ENCODE measurements at regions not wholly inside any gene's neighbourhood (a gene's known extent, or its start where the extent isn't known, plus 50 kb on each side); places are given as distances from the start of the nearest gene placed in this dataset.

DNA sequence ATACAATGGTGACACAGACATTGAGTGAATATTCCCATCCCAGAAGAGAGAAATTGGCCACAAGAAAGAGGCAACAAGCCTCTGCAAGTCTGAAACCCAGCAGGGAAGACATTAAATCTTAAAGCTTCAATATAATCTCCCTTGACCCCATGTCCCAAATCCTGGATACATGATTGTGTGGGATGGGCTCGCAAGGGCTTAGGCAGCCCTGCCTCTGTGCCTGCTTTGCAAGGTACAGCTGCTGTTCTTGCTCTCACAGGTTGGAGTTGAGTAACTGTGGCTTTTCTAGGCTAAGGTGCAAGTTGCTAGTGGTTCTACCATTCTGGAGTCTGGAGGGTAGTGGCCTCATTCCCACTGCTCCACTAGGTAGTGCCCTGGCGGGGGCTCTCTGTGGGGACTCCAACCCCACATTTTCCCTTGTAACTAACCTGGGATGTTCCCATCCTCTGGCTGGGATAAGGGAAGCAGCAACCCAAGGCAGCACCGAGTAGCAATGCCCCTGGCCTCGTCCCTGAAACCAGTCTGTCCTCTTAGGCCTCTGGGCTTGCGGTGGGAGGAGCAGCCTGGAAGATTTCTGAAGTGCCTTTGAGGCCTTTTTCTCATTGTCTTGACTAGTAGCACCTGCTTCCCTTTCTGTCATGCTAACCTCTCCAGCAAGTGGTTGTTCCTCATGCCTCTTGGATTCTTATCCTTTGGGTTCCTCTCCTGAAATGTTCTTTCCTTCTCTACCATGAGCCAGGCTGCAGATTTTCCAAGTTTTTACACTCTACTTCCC, 90.0 kb downstream of the FAM174B start:
- Histone ChIP-seq H2AFZ (ENCODE audit: control insufficient read depth, low read length) (no peak overlapping the region), H3K36me3 (ENCODE audit: control insufficient read depth in 2 of 2, extremely low read depth in 1 of 2, insufficient read depth in 2 of 2, low read length in 2 of 2) (no peaks in the 10 kb centered on the region), H3K27ac (ENCODE audit: control insufficient read depth, insufficient read depth, low read length) (no peak overlapping the region), H3K4me2 (ENCODE audit: control insufficient read depth, extremely low read depth, insufficient read depth, low read depth, low read length) (no peak overlapping the region), H3K9ac (ENCODE audit: control insufficient read depth, extremely low read depth, insufficient read depth, low read length) (no peak overlapping the region), H3K9me1 (ENCODE audit: control insufficient read depth, extremely low read depth, insufficient read depth, low read length) (no peaks in the 10 kb centered on the region), H3K4me1 (ENCODE audit: control insufficient read depth, extremely low read depth, insufficient read depth, low read length) (no peaks in the 10 kb centered on the region), H3K79me2 (ENCODE audit: control insufficient read depth, insufficient read depth, low read length) (no peaks in the 10 kb centered on the region), H3K9me3 (ENCODE audit: control insufficient read depth, low read depth, low read length) (no peaks in the 10 kb centered on the region), H3K27me3 (ENCODE audit: control insufficient read depth, extremely low read depth, insufficient read depth, low read length) (no peaks in the 10 kb centered on the region), H4K20me1 (ENCODE audit: control insufficient read depth, extremely low read depth, insufficient read depth, low read length) (no peaks in the 10 kb centered on the region), H3K4me3 (ENCODE audit: control insufficient read depth in 2 of 3, extremely low read depth in 1 of 3, insufficient read depth in 2 of 3, low read depth in 1 of 3, low read length in 3 of 3) (no peak overlapping the region)
- dilution Hi-C loops (cut with MboI; ENCODE audit: extremely low pct_ligation_motif_present, low sequenced_read_pairs) = no loop called here
- no peak for FAIRE-seq
- no peak for TF ChIP-seq EZH2 (IDR thresholded peaks at IDR 0.05; ENCODE audit: low read length)
- TF ChIP-seq, protein P1, sequence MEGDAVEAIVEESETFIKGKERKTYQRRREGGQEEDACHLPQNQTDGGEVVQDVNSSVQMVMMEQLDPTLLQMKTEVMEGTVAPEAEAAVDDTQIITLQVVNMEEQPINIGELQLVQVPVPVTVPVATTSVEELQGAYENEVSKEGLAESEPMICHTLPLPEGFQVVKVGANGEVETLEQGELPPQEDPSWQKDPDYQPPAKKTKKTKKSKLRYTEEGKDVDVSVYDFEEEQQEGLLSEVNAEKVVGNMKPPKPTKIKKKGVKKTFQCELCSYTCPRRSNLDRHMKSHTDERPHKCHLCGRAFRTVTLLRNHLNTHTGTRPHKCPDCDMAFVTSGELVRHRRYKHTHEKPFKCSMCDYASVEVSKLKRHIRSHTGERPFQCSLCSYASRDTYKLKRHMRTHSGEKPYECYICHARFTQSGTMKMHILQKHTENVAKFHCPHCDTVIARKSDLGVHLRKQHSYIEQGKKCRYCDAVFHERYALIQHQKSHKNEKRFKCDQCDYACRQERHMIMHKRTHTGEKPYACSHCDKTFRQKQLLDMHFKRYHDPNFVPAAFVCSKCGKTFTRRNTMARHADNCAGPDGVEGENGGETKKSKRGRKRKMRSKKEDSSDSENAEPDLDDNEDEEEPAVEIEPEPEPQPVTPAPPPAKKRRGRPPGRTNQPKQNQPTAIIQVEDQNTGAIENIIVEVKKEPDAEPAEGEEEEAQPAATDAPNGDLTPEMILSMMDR (optimal IDR thresholded peaks at IDR 0.05 in 1 of 3, IDR thresholded peaks at IDR 0.05 in 1 of 3, conservative IDR thresholded peaks at IDR 0.05 in 1 of 3; ENCODE audit: extremely low read depth in 1 of 3, insufficient read depth in 2 of 3, low read length in 3 of 3) = no peak
- no peak for DNase-seq (ENCODE audit: low read depth, low spot score)

DNA sequence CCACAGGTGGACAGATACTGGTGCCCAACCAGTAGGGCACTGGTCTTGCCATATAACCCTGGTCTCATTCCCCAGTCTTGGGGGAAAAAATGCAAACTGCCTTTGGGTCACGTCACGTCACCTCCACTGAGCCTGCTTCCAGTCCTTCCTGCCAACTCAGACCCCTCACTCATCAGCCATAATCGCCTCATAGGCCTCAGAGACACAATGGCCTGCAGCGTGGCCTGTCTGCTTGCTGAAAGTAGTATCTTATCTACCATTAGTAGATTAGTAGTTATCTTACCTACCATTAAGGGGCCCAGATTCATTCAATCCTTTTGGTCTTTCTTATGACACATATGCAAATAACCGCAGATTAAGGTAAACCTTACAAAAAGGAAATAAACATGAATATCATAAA, 93.8 kb downstream of the FAM174B start:
- H4K20me1 ChIP-seq (ENCODE audit: control insufficient read depth, extremely low read depth, insufficient read depth, low read length) = no peaks in the 10 kb centered on the region
- no peak for TF ChIP-seq EZH2 (IDR thresholded peaks at IDR 0.05; ENCODE audit: low read length)
- TF ChIP-seq, protein P1 (optimal IDR thresholded peaks at IDR 0.05 in 1 of 3, IDR thresholded peaks at IDR 0.05 in 1 of 3, conservative IDR thresholded peaks at IDR 0.05 in 1 of 3; ENCODE audit: extremely low read depth in 1 of 3, insufficient read depth in 2 of 3, low read length in 3 of 3) = no peak
- no peaks in the 10 kb centered on the region for H3K9me3 ChIP-seq (ENCODE audit: control insufficient read depth, low read depth, low read length)
- H3K27me3 ChIP-seq (ENCODE audit: control insufficient read depth, extremely low read depth, insufficient read depth, low read length) = no peaks in the 10 kb centered on the region
- H2AFZ ChIP-seq (ENCODE audit: control insufficient read depth, low read length) = no peak overlapping the region
- no peaks in the 10 kb centered on the region for H3K36me3 ChIP-seq (ENCODE audit: control insufficient read depth in 2 of 2, extremely low read depth in 1 of 2, insufficient read depth in 2 of 2, low read length in 2 of 2)
- DNase-seq (ENCODE audit: low read depth, low spot score) (no peak), FAIRE-seq (no peak)
- no peak overlapping the region for H3K27ac ChIP-seq (ENCODE audit: control insufficient read depth, insufficient read depth, low read length)
- no peak overlapping the region for H3K9ac ChIP-seq (ENCODE audit: control insufficient read depth, extremely low read depth, insufficient read depth, low read length)
- no peaks in the 10 kb centered on the region for H3K4me1 ChIP-seq (ENCODE audit: control insufficient read depth, extremely low read depth, insufficient read depth, low read length)
- no peak overlapping the region for H3K4me3 ChIP-seq (ENCODE audit: control insufficient read depth in 2 of 3, extremely low read depth in 1 of 3, insufficient read depth in 2 of 3, low read depth in 1 of 3, low read length in 3 of 3)
- H3K4me2 ChIP-seq (ENCODE audit: control insufficient read depth, extremely low read depth, insufficient read depth, low read depth, low read length) = no peak overlapping the region
- no peaks in the 10 kb centered on the region for H3K79me2 ChIP-seq (ENCODE audit: control insufficient read depth, insufficient read depth, low read length)
- no peaks in the 10 kb centered on the region for H3K9me1 ChIP-seq (ENCODE audit: control insufficient read depth, extremely low read depth, insufficient read depth, low read length)
- dilution Hi-C loops (cut with MboI; ENCODE audit: extremely low pct_ligation_motif_present, low sequenced_read_pairs) = no loop called here

All from keratinocyte (primary cell).